ENCODE measurements at regions not wholly inside any gene's neighbourhood (a gene's known extent, or its start where the extent isn't known, plus 50 kb on each side); places are given as distances from the start of the nearest gene placed in this dataset.

- Histone ChIP-seq H3K9me3 (ENCODE audit: low read length) (no peaks in the 10 kb centered on the region), H3F3A (ENCODE audit: insufficient read depth, low read length) (no peaks in the 10 kb centered on the region), H3K4me3 (ENCODE audit: low read depth, low read length, poor library complexity, severe bottlenecking) (no peak overlapping the region), H3K79me2 (ENCODE audit: insufficient read depth, low read length) (no peaks in the 10 kb centered on the region), H3K4me2 (ENCODE audit: low read length) (no peak overlapping the region), H3K27ac (ENCODE audit: low read depth, low read length, poor library complexity, severe bottlenecking) (no peak overlapping the region), H3K36me3 (ENCODE audit: insufficient read depth, low read length) (no peaks in the 10 kb centered on the region), H3K4me1 (ENCODE audit: insufficient read depth, low read length, severe bottlenecking) (no peaks in the 10 kb centered on the region), H4K20me1 (ENCODE audit: insufficient read depth, low read length) (no peaks in the 10 kb centered on the region), H3K9ac (ENCODE audit: low read length) (no peak overlapping the region), H2AFZ (ENCODE audit: low read length) (no peak overlapping the region), H3K27me3 (ENCODE audit: insufficient read depth, low read length) (no peaks in the 10 kb centered on the region), H3K9me2 (ENCODE audit: low read depth, low read length) (no peaks in the 10 kb centered on the region)
- TF ChIP-seq CTCF (IDR thresholded peaks at IDR 0.05; ENCODE audit: low read length) (no peak), EZH2 (IDR thresholded peaks at IDR 0.05; ENCODE audit: borderline replicate concordance, low read length) (no peak)
These were observed 398.0 kb downstream of the DHX35 start for GRCh38 chr20:39359981-39360620.

- H3K9ac ChIP-seq (ENCODE audit: low read length) = no peak overlapping the region
- H3K79me2 ChIP-seq (ENCODE audit: insufficient read depth, low read length) = no peaks in the 10 kb centered on the region
- no peaks in the 10 kb centered on the region for H3K27me3 ChIP-seq (ENCODE audit: insufficient read depth, low read length)
- H3K27ac ChIP-seq (ENCODE audit: low read depth, low read length, poor library complexity, severe bottlenecking) = no peak overlapping the region
- no peaks in the 10 kb centered on the region for H3K9me3 ChIP-seq (ENCODE audit: low read length)
- H3F3A ChIP-seq (ENCODE audit: insufficient read depth, low read length) = no peaks in the 10 kb centered on the region
- no peaks in the 10 kb centered on the region for H3K9me2 ChIP-seq (ENCODE audit: low read depth, low read length)
- no peak overlapping the region for H2AFZ ChIP-seq (ENCODE audit: low read length)
- H3K4me1 ChIP-seq (ENCODE audit: insufficient read depth, low read length, severe bottlenecking) = no peaks in the 10 kb centered on the region
- no peak overlapping the region for H3K4me3 ChIP-seq (ENCODE audit: low read depth, low read length, poor library complexity, severe bottlenecking)
- H3K36me3 ChIP-seq (ENCODE audit: insufficient read depth, low read length) = no peaks in the 10 kb centered on the region
- H4K20me1 ChIP-seq (ENCODE audit: insufficient read depth, low read length) = no peaks in the 10 kb centered on the region
- no peak for TF ChIP-seq EZH2 (IDR thresholded peaks at IDR 0.05; ENCODE audit: borderline replicate concordance, low read length)
- no peak for TF ChIP-seq CTCF (IDR thresholded peaks at IDR 0.05; ENCODE audit: low read length)
- no peak overlapping the region for H3K4me2 ChIP-seq (ENCODE audit: low read length)
These were observed 395.9 kb downstream of the DHX35 start for GRCh38 chr20:39358052-39358451.

GRCh38 chr20:39356908-39357307, 394.8 kb downstream of the DHX35 start:
- Histone ChIP-seq H3K4me2 (ENCODE audit: low read length) (no peak overlapping the region), H3F3A (ENCODE audit: insufficient read depth, low read length) (no peaks in the 10 kb centered on the region), H3K27ac (ENCODE audit: low read depth, low read length, poor library complexity, severe bottlenecking) (no peak overlapping the region), H3K36me3 (ENCODE audit: insufficient read depth, low read length) (no peaks in the 10 kb centered on the region), H4K20me1 (ENCODE audit: insufficient read depth, low read length) (no peaks in the 10 kb centered on the region), H3K79me2 (ENCODE audit: insufficient read depth, low read length) (no peaks in the 10 kb centered on the region), H3K27me3 (ENCODE audit: insufficient read depth, low read length) (no peaks in the 10 kb centered on the region), H3K9me2 (ENCODE audit: low read depth, low read length) (no peaks in the 10 kb centered on the region), H3K4me1 (ENCODE audit: insufficient read depth, low read length, severe bottlenecking) (no peaks in the 10 kb centered on the region), H3K9me3 (ENCODE audit: low read length) (no peaks in the 10 kb centered on the region), H3K4me3 (ENCODE audit: low read depth, low read length, poor library complexity, severe bottlenecking) (no peak overlapping the region), H3K9ac (ENCODE audit: low read length) (no peak overlapping the region), H2AFZ (ENCODE audit: low read length) (no peak overlapping the region)
- no peak for TF ChIP-seq CTCF (IDR thresholded peaks at IDR 0.05; ENCODE audit: low read length)
- TF ChIP-seq EZH2 (IDR thresholded peaks at IDR 0.05; ENCODE audit: borderline replicate concordance, low read length) = no peak
